Natural killer cell (primary cell): ENCODE measurements at regions not wholly inside any gene's neighbourhood (a gene's known extent, or its start where the extent isn't known, plus 50 kb on each side); places are given as distances from the start of the nearest gene placed in this dataset.

Experiments
- ATAC-seq, 3 donors: fragments of 150-1000 bp in 2 of 3; fragments of 200-7000 bp in 1 of 3; cut with Tn5 transposase; 1 replicate in 1 of 3; 2 replicates in 2 of 3; pipeline ENCODE4 v1.10.0; 2021; ENCODE audit warnings: mild to moderate bottlenecking in 2 of 3, moderate library complexity in 2 of 3
- DNase-seq, 2 donors: peaks; one replicate each; pipeline versions ENCODE4 v3.0.0 to v3.0.0-alpha.2; 2013 to 2021; ENCODE audit warnings: mixed read lengths in 1 of 2
- H3K27ac ChIP-seq: one replicate; pipeline ENCODE4 v1.5.1; 2013; ENCODE audit warnings: mild to moderate bottlenecking, low read length
- H3K27me3 ChIP-seq: one replicate; pipeline ENCODE4 v1.6.1; 2013; ENCODE audit warnings: low read length; ENCODE audit not compliant: control insufficient read depth, insufficient read depth
- H3K36me3 ChIP-seq: one replicate; pipeline ENCODE4 v1.6.1; 2013; ENCODE audit warnings: low read length; ENCODE audit not compliant: control insufficient read depth, insufficient read depth
- H3K4me1 ChIP-seq: one replicate; pipeline ENCODE4 v1.6.1; 2013; ENCODE audit warnings: low read length; ENCODE audit not compliant: control insufficient read depth, insufficient read depth
- H3K4me3 ChIP-seq: one replicate; pipeline ENCODE4 v1.5.1; 2013; ENCODE audit warnings: low read length
- H3K9me3 ChIP-seq: one replicate; pipeline ENCODE4 v1.6.1; 2013; ENCODE audit warnings: low read length; ENCODE audit not compliant: control insufficient read depth, insufficient read depth
- H3K27ac Mint-ChIP-seq, 2 donors: one replicate each; pipeline ENCODE4 v1.8.0; 2022; ENCODE audit warnings: mild to moderate bottlenecking in 2 of 2, mixed read lengths in 2 of 2, moderate library complexity in 1 of 2
- H3K27me3 Mint-ChIP-seq, 2 donors: one replicate each; pipeline ENCODE4 v1.8.0; 2022; ENCODE audit warnings: low read depth in 2 of 2, mixed read lengths in 2 of 2
- H3K36me3 Mint-ChIP-seq: one replicate; pipeline ENCODE4 v1.8.0; 2022; ENCODE audit warnings: mixed read lengths
- H3K4me1 Mint-ChIP-seq, 2 donors: one replicate each; pipeline ENCODE4 v1.8.0; 2022; ENCODE audit warnings: mixed read lengths in 2 of 2
- H3K4me3 Mint-ChIP-seq: one replicate; pipeline ENCODE4 v1.8.0; 2022; ENCODE audit warnings: mild to moderate bottlenecking, moderate library complexity, mixed read lengths
- H3K9me3 Mint-ChIP-seq, 2 donors: one replicate each; pipeline ENCODE4 v1.8.0; 2022; ENCODE audit warnings: mixed read lengths in 2 of 2
- CTCF ChIP-seq: fragments of 200-600 bp; IDR thresholded peaks from one replicate; pipeline ENCODE4 v1.8.0; 2022; ENCODE audit warnings: antibody characterized with exemption
- WGBS: methylation state at CpG from one replicate; pipeline ENCODE4 v1.1.7; 2013; ENCODE audit warnings: missing lambda C conversion rate; ENCODE audit not compliant: insufficient coverage; 5-methylcytosine and 5-hydroxymethylcytosine counted together
- intact Hi-C: fragments of 100-400 bp; cut with micrococcal nuclease; formaldehyde crosslinking; loops from one replicate; pipeline ENCODE4 v1.14.2; 2022

GRCh38 chrX:148228521-148228920 is 247.4 kb downstream of the FMR1NB start:
- no peaks in the 10 kb centered on the region for H3K4me1 Mint-ChIP-seq
- intact Hi-C loops = no loop called here
- Histone ChIP-seq H3K9me3 (no peaks in the 10 kb centered on the region), H3K4me1 (no peaks in the 10 kb centered on the region), H3K4me3 (no peak overlapping the region), H3K27ac (no peak overlapping the region), H3K27me3 (no peaks in the 10 kb centered on the region), H3K36me3 (no peaks in the 10 kb centered on the region)
- H3K4me3 Mint-ChIP-seq = no peak overlapping the region
- H3K27me3 Mint-ChIP-seq = peaks cover 3 to 5% of the 10 kb centered on the region in 2 donors
- no peaks in the 10 kb centered on the region for H3K36me3 Mint-ChIP-seq
- DNase-seq (no peak), ATAC-seq (no peak)
- TF ChIP-seq CTCF = no peak
- no peaks in the 10 kb centered on the region for H3K9me3 Mint-ChIP-seq
- no peak overlapping the region for H3K27ac Mint-ChIP-seq

GRCh38 chrX:148229801-148230303 is 248.7 kb downstream of the FMR1NB start:
- H3K36me3 ChIP-seq = no peaks in the 10 kb centered on the region
- Mint-ChIP-seq H3K27me3 (peaks cover 0 to 5% of the 10 kb centered on the region in 2 donors), H3K27ac (no peak overlapping the region), H3K4me3 (no peak overlapping the region), H3K36me3 (no peaks in the 10 kb centered on the region), H3K9me3 (no peaks in the 10 kb centered on the region), H3K4me1 (no peaks in the 10 kb centered on the region)
- H3K9me3 ChIP-seq = no peaks in the 10 kb centered on the region
- TF ChIP-seq CTCF = no peak
- H3K27me3 ChIP-seq = no peaks in the 10 kb centered on the region
- no CpG with 5 or more reads among the region's 1 CpG for WGBS
- no peak overlapping the region for H3K4me3 ChIP-seq
- intact Hi-C loops = no loop called here
- H3K27ac ChIP-seq = no peak overlapping the region
- ATAC-seq = no peak
- H3K4me1 ChIP-seq = no peaks in the 10 kb centered on the region
- no peak for DNase-seq

- peaks cover 2 to 5% of the 10 kb centered on the region in 2 donors for H3K9me3 Mint-ChIP-seq
Measured at GRCh38 chrX:148259990-148260389, 240.4 kb upstream of the AFF2 start.

More at GRCh38 chrX:148259990-148260389, 240.4 kb upstream of the AFF2 start:
- Histone ChIP-seq H3K4me3 (no peak overlapping the region), H3K4me1 (no peaks in the 10 kb centered on the region), H3K9me3 (no peaks in the 10 kb centered on the region), H3K36me3 (no peaks in the 10 kb centered on the region), H3K27me3 (no peaks in the 10 kb centered on the region), H3K27ac (no peak overlapping the region)
- Mint-ChIP-seq H3K27ac (no peak overlapping the region), H3K36me3 (no peaks in the 10 kb centered on the region), H3K27me3 (peaks cover 0 to 2% of the 10 kb centered on the region in 2 donors), H3K4me3 (no peak overlapping the region), H3K4me1 (no peaks in the 10 kb centered on the region)
- intact Hi-C loops = no loop called here
- 71% methylated on average over 3 of the region's 4 CpGs for WGBS
- DNase-seq (peak in 1 of 2 donors; percentile 8), ATAC-seq (no peak)
- TF ChIP-seq CTCF = no peak
